Endothelial cell of umbilical vein (primary cell): ENCODE measurements at regions not wholly inside any gene's neighbourhood (a gene's known extent, or its start where the extent isn't known, plus 50 kb on each side); places are given as distances from the start of the nearest gene placed in this dataset.

ENCODE experiments used
- BruUV-seq: library from RNA; stranded (reverse); fragments of 400-500 nt; replicated peaks from 2 replicates; lab custom pipeline; 2021; lab: Mats Ljungman, UMichigan
- CTCF ChIA-PET: fragments of 300-600, 350-600 bp; sonication (Branson Sonifier 250); formaldehyde crosslinking; loops from one replicate; lab custom pipeline; 2021; ENCODE audit warnings: antibody characterized with exemption, inconsistent platforms; lab: Charles Lee
- POLR2A ChIA-PET: fragments of 300-600, 350-600 bp; sonication (Branson Sonifier 250); formaldehyde crosslinking; loops from one replicate; lab custom pipeline; 2021; ENCODE audit warnings: antibody characterized with exemption, inconsistent platforms; lab: Charles Lee
- DNase-seq: peaks from one replicate; pipeline ENCODE4 v3.0.0-alpha.2; 2011; ENCODE audit warnings: low read depth, low spot score
- FAIRE-seq: peaks from 2 replicates; lab custom pipeline; 2011; peaks lifted over from hg19 to GRCh38; lab: Jason Lieb, UNC
- H2AFZ ChIP-seq: 2 replicates; pipeline ENCODE4 v1.6.0; 2012; ENCODE audit warnings: low read depth, low read length, control low read depth, inconsistent platforms
- H3K27ac ChIP-seq: 2 replicates; pipeline ENCODE4 v1.5.1; 2011; ENCODE audit warnings: low read depth, mild to moderate bottlenecking, control low read depth, low read length, moderate library complexity; ENCODE audit not compliant: insufficient read depth
- H3K27me3 ChIP-seq, 2 experiments: 2 replicates each; pipeline versions ENCODE4 v1.6.0 to v1.6.1; 2011; ENCODE audit warnings: low read length in 2 of 2, mixed read lengths in 1 of 2; ENCODE audit not compliant: control insufficient read depth in 2 of 2, insufficient read depth in 2 of 2
- H3K36me3 ChIP-seq, 2 experiments: 2 replicates in 1 of 2; 3 replicates in 1 of 2; pipeline ENCODE4 v1.5.1; 2011; ENCODE audit warnings: low read length in 2 of 2, mild to moderate bottlenecking in 1 of 2, moderate library complexity in 1 of 2; ENCODE audit not compliant: control insufficient read depth in 2 of 2, insufficient read depth in 2 of 2; ENCODE audit errors: extremely low read depth in 1 of 2
- H3K4me1 ChIP-seq: 3 replicates; pipeline ENCODE4 v1.5.1; 2011; ENCODE audit warnings: mild to moderate bottlenecking, low read length; ENCODE audit not compliant: control insufficient read depth, insufficient read depth; ENCODE audit errors: extremely low read depth
- H3K4me2 ChIP-seq: 2 replicates; pipeline ENCODE4 v1.6.1; 2011; ENCODE audit warnings: low read length, control low read depth, mixed read lengths; ENCODE audit not compliant: insufficient read depth
- H3K4me3 ChIP-seq, 3 experiments: fragments of 200-600 bp in 1 of 3; sonication (generic), shearing (Covaris generic) in 1 of 3; replicated peaks in 1 of 3; 2 replicates each; pipeline ENCODE4 v1.5.1; 2011 to 2016; ENCODE audit warnings: control low read depth in 3 of 3, low read length in 3 of 3, mild to moderate bottlenecking in 2 of 3, inconsistent platforms in 1 of 3, low read depth in 1 of 3, moderate library complexity in 1 of 3; ENCODE audit not compliant: insufficient read depth in 1 of 3
- H3K79me2 ChIP-seq: 2 replicates; pipeline ENCODE4 v1.6.0; 2012; ENCODE audit warnings: low read length, inconsistent platforms; ENCODE audit not compliant: control insufficient read depth, insufficient read depth
- H3K9ac ChIP-seq: replicated peaks from 2 replicates; pipeline ENCODE3; 2011; ENCODE audit warnings: low read length, control low read depth; ENCODE audit not compliant: insufficient read depth; ENCODE audit errors: extremely low read depth
- H3K9me1 ChIP-seq: replicated peaks from 3 replicates; pipeline ENCODE4 v1.6.0; 2011; ENCODE audit warnings: mild to moderate bottlenecking, low read length; ENCODE audit not compliant: control insufficient read depth, insufficient read depth; ENCODE audit errors: extremely low read depth
- H3K9me3 ChIP-seq: replicated peaks from 2 replicates; pipeline ENCODE4 v1.5.1; 2012; ENCODE audit warnings: low read length, inconsistent platforms; ENCODE audit not compliant: control insufficient read depth, insufficient read depth
- H4K20me1 ChIP-seq: replicated peaks from 2 replicates; pipeline ENCODE3; 2011; ENCODE audit warnings: mild to moderate bottlenecking, low read length; ENCODE audit not compliant: control insufficient read depth, insufficient read depth; ENCODE audit errors: extremely low read depth
- EZH2 ChIP-seq: IDR thresholded peaks from 2 replicates; pipeline ENCODE4 v1.6.1; 2012; ENCODE audit warnings: borderline replicate concordance, low read depth, mild to moderate bottlenecking, moderate library complexity, low read length, inconsistent platforms; ENCODE audit not compliant: severe bottlenecking
- FOS ChIP-seq: IDR thresholded peaks from 2 replicates; pipeline ENCODE4 v1.6.1; 2011; ENCODE audit warnings: mild to moderate bottlenecking, low read length, moderate library complexity, borderline replicate concordance; ENCODE audit not compliant: insufficient read depth
- GATA2 ChIP-seq: IDR thresholded peaks from 2 replicates; pipeline ENCODE4 v1.7.0; 2011; ENCODE audit warnings: low read depth, mild to moderate bottlenecking, moderate library complexity, mixed read lengths, low read length; ENCODE audit not compliant: insufficient read length, insufficient read depth
- JUN ChIP-seq: IDR thresholded peaks from 2 replicates; pipeline ENCODE4 v1.6.1; 2011; ENCODE audit warnings: borderline replicate concordance, low read depth; ENCODE audit not compliant: insufficient read length, insufficient read depth
- MAX ChIP-seq: IDR thresholded peaks from 2 replicates; pipeline ENCODE4 v1.6.1; 2011; ENCODE audit not compliant: insufficient read depth, insufficient read length
- MYC ChIP-seq: IDR thresholded peaks from one replicate; pipeline ENCODE4 v1.6.1; 2011; ENCODE audit warnings: mild to moderate bottlenecking, low read depth, low read length
- POLR2A ChIP-seq: IDR thresholded peaks from 2 replicates; pipeline ENCODE4 v1.6.1; 2012; ENCODE audit warnings: low read depth, mild to moderate bottlenecking, control low read depth, low read length
- POLR2AphosphoS5 ChIP-seq: IDR thresholded peaks from 2 replicates; pipeline ENCODE4 v1.6.1; 2012; ENCODE audit warnings: low read depth, mild to moderate bottlenecking, control low read depth, low read length, moderate library complexity; ENCODE audit not compliant: insufficient read depth
- dilution Hi-C: fragments of 300-500 bp; cut with MboI; formaldehyde crosslinking; loops from one replicate; pipeline ENCODE4 v1.15.0; 2019; ENCODE audit warnings: low sequenced_read_pairs; ENCODE audit not compliant: extremely low pct_ligation_motif_present
- intact Hi-C: fragments of 100-400 bp; cut with micrococcal nuclease; formaldehyde crosslinking; loops from one replicate; pipeline ENCODE4 v1.10.0; 2022
- TF ChIP-seq, protein P1 (sequence below), 2 donors: IDR thresholded peaks; 1 replicate in 1 of 2; 2 replicates in 1 of 2; pipeline ENCODE4 v1.5.1; 2011; ENCODE audit warnings: low read length in 2 of 2, mild to moderate bottlenecking in 2 of 2, moderate library complexity in 2 of 2, control low read depth in 1 of 2, inconsistent platforms in 1 of 2, low read depth in 1 of 2; ENCODE audit not compliant: insufficient read depth in 1 of 2; ENCODE audit errors: extremely low read depth in 1 of 2

GRCh38 chr1:69172003-69173000, 395.4 kb upstream of the LRRC7 start:
- Histone ChIP-seq H3K9me3 (no peaks in the 10 kb centered on the region), H4K20me1 (no peaks in the 10 kb centered on the region), H3K27me3 (no peaks in the 10 kb centered on the region), H2AFZ (no peak overlapping the region), H3K27ac (no peak overlapping the region), H3K79me2 (no peaks in the 10 kb centered on the region), H3K9me1 (no peaks in the 10 kb centered on the region), H3K4me1 (no peaks in the 10 kb centered on the region), H3K9ac (no peak overlapping the region), H3K36me3 (no peaks in the 10 kb centered on the region), H3K4me2 (no peak overlapping the region), H3K4me3 (no peak overlapping the region)
- ChIA-PET POLR2A (no interaction called here), CTCF (interaction anchor here (0.6 kb wide), 1 partner anchor 413 kb away, joined by 3 read pairs; no protein-coding TSS in a partner anchor)
- intact Hi-C loops: no loop called here
- dilution Hi-C loops: no loop called here
- no peak for DNase-seq
- TF ChIP-seq, protein P1, sequence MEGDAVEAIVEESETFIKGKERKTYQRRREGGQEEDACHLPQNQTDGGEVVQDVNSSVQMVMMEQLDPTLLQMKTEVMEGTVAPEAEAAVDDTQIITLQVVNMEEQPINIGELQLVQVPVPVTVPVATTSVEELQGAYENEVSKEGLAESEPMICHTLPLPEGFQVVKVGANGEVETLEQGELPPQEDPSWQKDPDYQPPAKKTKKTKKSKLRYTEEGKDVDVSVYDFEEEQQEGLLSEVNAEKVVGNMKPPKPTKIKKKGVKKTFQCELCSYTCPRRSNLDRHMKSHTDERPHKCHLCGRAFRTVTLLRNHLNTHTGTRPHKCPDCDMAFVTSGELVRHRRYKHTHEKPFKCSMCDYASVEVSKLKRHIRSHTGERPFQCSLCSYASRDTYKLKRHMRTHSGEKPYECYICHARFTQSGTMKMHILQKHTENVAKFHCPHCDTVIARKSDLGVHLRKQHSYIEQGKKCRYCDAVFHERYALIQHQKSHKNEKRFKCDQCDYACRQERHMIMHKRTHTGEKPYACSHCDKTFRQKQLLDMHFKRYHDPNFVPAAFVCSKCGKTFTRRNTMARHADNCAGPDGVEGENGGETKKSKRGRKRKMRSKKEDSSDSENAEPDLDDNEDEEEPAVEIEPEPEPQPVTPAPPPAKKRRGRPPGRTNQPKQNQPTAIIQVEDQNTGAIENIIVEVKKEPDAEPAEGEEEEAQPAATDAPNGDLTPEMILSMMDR (IDR thresholded peaks at IDR 0.05; ENCODE audit: extremely low read depth in 1 of 2, insufficient read depth in 1 of 2, low read depth in 1 of 2, low read length in 2 of 2): no peak
- TF ChIP-seq FOS (no peak), POLR2A (no peak), MAX (no peak), JUN (no peak), POLR2AphosphoS5 (no peak), EZH2 (no peak), GATA2 (no peak), MYC (no peak)
- no TSS peak for BruUV-seq
- no peak for FAIRE-seq
